Hepatocyte (in vitro differentiated cells): ENCODE measurements at regions not wholly inside any gene's neighbourhood (a gene's known extent, or its start where the extent isn't known, plus 50 kb on each side); places are given as distances from the start of the nearest gene placed in this dataset.

ENCODE experiments used
- EZH2 ChIP-seq: fragments of 200-600 bp; sonication (generic); IDR thresholded peaks from 2 replicates; pipeline ENCODE4 v1.6.1; 2016; ENCODE audit warnings: antibody characterized with exemption, mild to moderate bottlenecking, borderline replicate concordance
- EZH2phosphoT487 ChIP-seq: fragments of 200-600 bp; sonication (generic); IDR thresholded peaks from one replicate; pipeline ENCODE4 v1.6.1; 2018; ENCODE audit warnings: antibody characterized with exemption, mild to moderate bottlenecking, low read depth, moderate library complexity; ENCODE audit not compliant: unreplicated experiment, severe bottlenecking
- TF ChIP-seq, protein P1 (sequence below): fragments of 200-600 bp; sonication (generic); IDR thresholded peaks from 2 replicates; pipeline ENCODE4 v1.5.1; 2016; ENCODE audit warnings: antibody characterized with exemption, mild to moderate bottlenecking; ENCODE audit not compliant: poor library complexity

DNA sequence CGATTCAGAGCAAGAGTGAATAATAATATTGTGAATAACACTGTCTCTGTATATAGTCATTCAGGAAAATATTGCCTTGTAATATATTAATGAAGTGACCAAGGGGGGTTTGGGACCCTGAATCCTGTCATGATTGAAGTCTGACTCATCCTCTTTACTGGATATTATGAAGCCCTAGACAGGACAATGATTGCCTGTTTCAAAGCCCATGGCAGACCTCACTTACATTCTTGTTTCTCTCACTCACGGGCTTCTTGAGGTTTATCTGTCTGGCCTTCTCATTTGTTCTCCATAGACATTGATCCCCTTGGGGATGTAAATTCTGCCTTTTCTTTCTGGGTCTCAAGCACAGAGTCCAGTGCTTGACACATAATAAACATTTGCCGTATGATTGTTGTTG, 449.3 kb upstream of the THRB start:
- TF ChIP-seq, protein P1, sequence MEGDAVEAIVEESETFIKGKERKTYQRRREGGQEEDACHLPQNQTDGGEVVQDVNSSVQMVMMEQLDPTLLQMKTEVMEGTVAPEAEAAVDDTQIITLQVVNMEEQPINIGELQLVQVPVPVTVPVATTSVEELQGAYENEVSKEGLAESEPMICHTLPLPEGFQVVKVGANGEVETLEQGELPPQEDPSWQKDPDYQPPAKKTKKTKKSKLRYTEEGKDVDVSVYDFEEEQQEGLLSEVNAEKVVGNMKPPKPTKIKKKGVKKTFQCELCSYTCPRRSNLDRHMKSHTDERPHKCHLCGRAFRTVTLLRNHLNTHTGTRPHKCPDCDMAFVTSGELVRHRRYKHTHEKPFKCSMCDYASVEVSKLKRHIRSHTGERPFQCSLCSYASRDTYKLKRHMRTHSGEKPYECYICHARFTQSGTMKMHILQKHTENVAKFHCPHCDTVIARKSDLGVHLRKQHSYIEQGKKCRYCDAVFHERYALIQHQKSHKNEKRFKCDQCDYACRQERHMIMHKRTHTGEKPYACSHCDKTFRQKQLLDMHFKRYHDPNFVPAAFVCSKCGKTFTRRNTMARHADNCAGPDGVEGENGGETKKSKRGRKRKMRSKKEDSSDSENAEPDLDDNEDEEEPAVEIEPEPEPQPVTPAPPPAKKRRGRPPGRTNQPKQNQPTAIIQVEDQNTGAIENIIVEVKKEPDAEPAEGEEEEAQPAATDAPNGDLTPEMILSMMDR, result no peak
- TF ChIP-seq EZH2phosphoT487 (no peak), EZH2 (no peak)
